Nephron progenitor cell (in vitro differentiated cells): ENCODE measurements at regions not wholly inside any gene's neighbourhood (a gene's known extent, or its start where the extent isn't known, plus 50 kb on each side); places are given as distances from the start of the nearest gene placed in this dataset.

Source experiments
- DNase-seq: peaks from one replicate; pipeline ENCODE4 v3.0.0; 2021
- H3K27ac Mint-ChIP-seq: 2 replicates; pipeline ENCODE4 v1.8.0; 2021; ENCODE audit warnings: mild to moderate bottlenecking, moderate library complexity, mixed read lengths
- H3K27me3 Mint-ChIP-seq: 2 replicates; pipeline ENCODE4 v1.8.0; 2021; ENCODE audit warnings: mild to moderate bottlenecking, low read depth, mixed read lengths; ENCODE audit not compliant: poor library complexity
- H3K36me3 Mint-ChIP-seq: 2 replicates; pipeline ENCODE4 v1.8.0; 2021; ENCODE audit warnings: low read depth, mixed read lengths
- H3K4me1 Mint-ChIP-seq: 2 replicates; pipeline ENCODE4 v1.8.0; 2021; ENCODE audit warnings: mixed read lengths
- H3K4me3 Mint-ChIP-seq: 2 replicates; pipeline ENCODE4 v1.8.0; 2021; ENCODE audit warnings: mild to moderate bottlenecking, moderate library complexity, mixed read lengths
- H3K9me3 Mint-ChIP-seq: 2 replicates; pipeline ENCODE4 v1.8.0; 2021; ENCODE audit warnings: mild to moderate bottlenecking, moderate library complexity, mixed read lengths
- TF ChIP-seq, protein P1 (sequence below): fragments of 200-600 bp; sonication (generic); IDR thresholded peaks from 2 replicates; pipeline ENCODE4 v1.5.0; 2021; ENCODE audit warnings: antibody characterized with exemption

GRCh38 chr11:20311444-20311843 lies 52.1 kb upstream of the HTATIP2 start:
- Mint-ChIP-seq H3K36me3 (no peaks in the 10 kb centered on the region), H3K9me3 (no peaks in the 10 kb centered on the region), H3K27me3 (peaks cover 6% of the 10 kb centered on the region), H3K27ac (no peak overlapping the region), H3K4me3 (no peak overlapping the region), H3K4me1 (peaks cover 23% of the 10 kb centered on the region)
- DNase-seq, result no peak
- TF ChIP-seq, protein P1, sequence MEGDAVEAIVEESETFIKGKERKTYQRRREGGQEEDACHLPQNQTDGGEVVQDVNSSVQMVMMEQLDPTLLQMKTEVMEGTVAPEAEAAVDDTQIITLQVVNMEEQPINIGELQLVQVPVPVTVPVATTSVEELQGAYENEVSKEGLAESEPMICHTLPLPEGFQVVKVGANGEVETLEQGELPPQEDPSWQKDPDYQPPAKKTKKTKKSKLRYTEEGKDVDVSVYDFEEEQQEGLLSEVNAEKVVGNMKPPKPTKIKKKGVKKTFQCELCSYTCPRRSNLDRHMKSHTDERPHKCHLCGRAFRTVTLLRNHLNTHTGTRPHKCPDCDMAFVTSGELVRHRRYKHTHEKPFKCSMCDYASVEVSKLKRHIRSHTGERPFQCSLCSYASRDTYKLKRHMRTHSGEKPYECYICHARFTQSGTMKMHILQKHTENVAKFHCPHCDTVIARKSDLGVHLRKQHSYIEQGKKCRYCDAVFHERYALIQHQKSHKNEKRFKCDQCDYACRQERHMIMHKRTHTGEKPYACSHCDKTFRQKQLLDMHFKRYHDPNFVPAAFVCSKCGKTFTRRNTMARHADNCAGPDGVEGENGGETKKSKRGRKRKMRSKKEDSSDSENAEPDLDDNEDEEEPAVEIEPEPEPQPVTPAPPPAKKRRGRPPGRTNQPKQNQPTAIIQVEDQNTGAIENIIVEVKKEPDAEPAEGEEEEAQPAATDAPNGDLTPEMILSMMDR, result no peak

DNA sequence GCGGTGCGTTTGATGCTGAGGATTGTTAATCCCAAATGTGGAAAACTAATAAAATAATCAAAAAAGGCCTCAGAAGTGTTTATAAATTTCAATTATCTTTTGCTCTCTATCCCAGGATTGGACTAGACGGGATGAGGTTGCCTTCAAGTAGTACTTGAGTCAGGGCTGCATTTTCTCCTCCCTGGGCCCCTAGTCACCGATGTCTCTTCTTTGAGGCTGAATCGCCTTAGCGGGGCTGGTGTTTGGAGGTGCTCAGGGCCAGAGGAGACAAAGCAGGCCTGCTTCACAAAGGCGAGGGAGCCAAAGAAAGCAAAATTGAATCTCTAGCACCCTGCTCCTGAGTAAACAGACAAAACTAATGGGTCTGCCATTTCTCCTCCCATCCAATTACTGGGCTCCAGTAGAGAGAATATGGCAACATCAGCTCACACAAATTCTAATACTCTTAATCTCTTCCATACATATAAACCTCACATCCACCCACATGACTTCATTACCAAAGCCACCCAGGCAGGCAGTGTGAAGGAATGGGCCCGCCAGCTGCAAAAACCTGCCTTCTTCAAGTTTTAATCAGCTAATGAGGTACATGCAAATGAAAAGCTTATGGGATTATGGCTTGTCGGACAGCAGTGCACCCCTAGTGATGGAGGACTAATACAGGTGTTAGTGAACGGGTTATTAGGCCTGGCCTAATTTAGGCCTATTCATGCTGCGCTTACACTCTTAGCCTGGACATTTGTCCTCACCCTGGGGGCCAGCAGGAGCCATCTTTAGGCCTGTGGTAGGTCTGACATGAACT lies 52.7 kb upstream of the HTATIP2 start:
- Mint-ChIP-seq H3K4me1 (peaks cover 18% of the 10 kb centered on the region), H3K9me3 (no peaks in the 10 kb centered on the region), H3K36me3 (no peaks in the 10 kb centered on the region), H3K27ac (no peak overlapping the region), H3K27me3 (peaks cover 9% of the 10 kb centered on the region), H3K4me3 (no peak overlapping the region)
- TF ChIP-seq, protein P1, result no peak
- DNase-seq, result no peak

- Mint-ChIP-seq H3K4me3 (no peak overlapping the region), H3K27me3 (peaks cover 15% of the 10 kb centered on the region), H3K27ac (no peak overlapping the region), H3K36me3 (no peaks in the 10 kb centered on the region), H3K4me1 (peaks cover 14% of the 10 kb centered on the region), H3K9me3 (no peaks in the 10 kb centered on the region)
- DNase-seq, result no peak
- TF ChIP-seq, protein P1, result no peak
These were observed 53.4 kb upstream of the HTATIP2 start for GRCh38 chr11:20310137-20310536.

DNA sequence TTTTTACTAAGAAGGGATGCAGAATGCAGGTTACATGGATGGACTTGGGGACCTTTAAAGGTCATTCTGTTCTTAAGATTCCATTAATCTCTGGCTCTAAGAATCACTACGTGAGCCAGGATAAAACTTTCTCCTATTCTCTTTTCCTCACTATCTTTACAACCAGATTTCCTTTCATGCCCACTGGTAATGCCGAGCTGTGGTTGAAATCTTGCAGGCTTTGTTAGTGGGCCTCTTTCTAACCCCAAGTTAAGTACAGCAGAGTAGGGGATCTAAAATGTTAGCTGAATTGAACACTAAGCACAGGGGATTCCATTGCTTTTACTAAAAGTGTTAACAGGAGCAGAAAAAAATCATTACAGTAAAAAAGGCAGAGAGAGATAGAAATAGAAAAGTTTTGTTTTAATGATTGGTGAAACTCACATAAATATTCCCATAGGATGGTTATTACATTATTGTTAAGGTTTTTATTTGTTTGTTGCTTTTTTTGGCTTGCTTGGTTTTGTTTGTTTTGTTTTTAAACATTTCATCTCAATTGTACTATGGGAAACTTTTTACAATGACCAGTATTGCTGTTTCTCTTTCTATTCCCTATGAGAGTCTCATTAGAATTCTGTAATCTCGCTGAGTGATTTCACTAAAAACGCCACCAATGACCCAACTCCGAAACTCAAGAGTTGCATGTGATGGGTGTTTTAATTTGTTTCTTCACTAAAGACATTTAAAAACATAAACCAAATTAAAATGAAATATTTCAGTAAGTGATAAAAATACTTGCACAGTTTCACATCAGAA lies 54.1 kb upstream of the HTATIP2 start:
- H3K27ac Mint-ChIP-seq, result no peak overlapping the region
- TF ChIP-seq, protein P1, result no peak
- no peak overlapping the region for H3K4me3 Mint-ChIP-seq
- H3K9me3 Mint-ChIP-seq, result no peaks in the 10 kb centered on the region
- no peak for DNase-seq
- H3K4me1 Mint-ChIP-seq, result peaks cover 14% of the 10 kb centered on the region
- H3K36me3 Mint-ChIP-seq, result no peaks in the 10 kb centered on the region
- H3K27me3 Mint-ChIP-seq, result peaks cover 19% of the 10 kb centered on the region

GRCh38 chr11:20308601-20309000 lies 54.9 kb upstream of the HTATIP2 start:
- Mint-ChIP-seq H3K4me3 (no peak overlapping the region), H3K4me1 (peaks cover 16% of the 10 kb centered on the region), H3K9me3 (no peaks in the 10 kb centered on the region), H3K27ac (no peak overlapping the region), H3K36me3 (no peaks in the 10 kb centered on the region), H3K27me3 (peaks cover 23% of the 10 kb centered on the region)
- DNase-seq, result no peak
- TF ChIP-seq, protein P1, result no peak
